ENCODE measurements at regions not wholly inside any gene's neighbourhood (a gene's known extent, or its start where the extent isn't known, plus 50 kb on each side); places are given as distances from the start of the nearest gene placed in this dataset.
A peak's percentile ranks its signal among the peaks of the same experiment; 100 is the strongest.

DNA sequence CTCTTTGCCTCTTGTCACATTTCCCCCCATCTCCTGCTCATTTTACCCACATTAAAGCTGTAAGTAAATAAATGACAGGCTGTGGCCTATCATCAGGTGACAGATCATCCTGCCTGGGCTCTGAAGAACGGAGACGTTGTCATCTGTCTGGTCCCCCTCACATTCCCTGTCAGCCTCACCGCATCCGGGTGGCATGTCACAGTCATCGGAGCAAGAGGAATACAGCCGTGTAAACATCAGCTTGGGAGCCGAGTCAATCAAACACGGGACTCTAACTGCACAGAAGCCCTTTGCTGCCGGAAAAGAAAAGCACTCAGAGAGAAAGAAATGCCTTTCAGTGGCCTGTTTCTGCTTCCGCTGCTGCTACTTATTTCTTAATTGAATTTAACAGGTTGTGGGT is 371.9 kb upstream of the ID4 start:
- DNase-seq (ENCODE audit: low read depth) = no peak

DNA sequence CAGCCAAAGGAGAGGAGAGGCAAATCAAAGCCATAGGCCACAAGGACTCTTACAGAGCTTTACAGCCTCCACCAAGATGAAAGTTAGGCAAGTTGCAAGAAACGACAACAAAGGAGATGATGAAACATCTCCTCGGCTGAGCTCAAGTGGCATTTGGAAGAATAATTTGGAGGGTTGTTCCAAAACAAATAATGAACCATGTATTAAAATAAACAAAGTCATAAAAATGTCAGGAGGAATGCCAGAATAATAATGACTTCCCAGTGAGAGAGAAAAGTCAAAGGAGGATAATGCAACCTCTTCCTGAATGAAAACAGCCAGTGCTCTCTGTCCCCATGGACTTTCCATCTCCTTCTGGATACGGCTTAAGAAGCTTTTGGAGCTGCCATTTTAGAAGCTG is 371.4 kb upstream of the ID4 start:
- peak; percentile 72 for DNase-seq (ENCODE audit: low read depth)

DNA sequence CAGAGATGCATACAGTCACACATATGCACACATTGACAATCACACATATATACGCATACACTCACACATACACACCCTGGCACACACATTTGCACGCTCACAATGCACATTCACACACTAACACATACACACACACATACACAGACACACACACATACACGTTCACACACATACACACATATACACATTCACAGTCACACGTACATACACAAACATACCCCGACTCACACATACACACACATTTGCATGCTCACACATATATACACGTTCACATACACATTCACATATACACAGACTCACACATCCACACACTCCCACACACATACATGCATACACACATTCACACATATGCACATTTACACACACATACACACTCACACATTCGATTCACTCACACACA is 366.8 kb upstream of the ID4 start:
- no peak for DNase-seq (ENCODE audit: low read depth)

DNA sequence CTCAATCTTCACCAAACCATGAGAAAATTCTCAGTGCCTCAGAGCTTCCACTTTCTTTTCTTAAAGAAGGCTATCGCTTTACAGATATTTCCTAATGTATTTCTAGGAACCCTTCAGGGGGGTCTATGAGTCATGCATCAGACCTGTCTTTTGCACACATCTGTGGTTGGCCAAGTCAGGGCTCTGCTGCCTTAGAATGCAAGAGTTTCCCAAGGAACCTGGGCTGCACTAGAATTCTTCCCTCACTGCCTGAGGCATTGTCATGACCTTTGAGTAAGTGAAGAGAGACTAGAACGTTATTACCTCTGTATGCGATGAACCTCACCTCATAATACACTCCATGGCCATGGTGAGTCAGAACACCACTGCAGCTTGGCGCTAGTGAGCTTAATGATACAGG is 365.0 kb upstream of the ID4 start:
- peak; percentile 47 for DNase-seq (ENCODE audit: low read depth)

DNA sequence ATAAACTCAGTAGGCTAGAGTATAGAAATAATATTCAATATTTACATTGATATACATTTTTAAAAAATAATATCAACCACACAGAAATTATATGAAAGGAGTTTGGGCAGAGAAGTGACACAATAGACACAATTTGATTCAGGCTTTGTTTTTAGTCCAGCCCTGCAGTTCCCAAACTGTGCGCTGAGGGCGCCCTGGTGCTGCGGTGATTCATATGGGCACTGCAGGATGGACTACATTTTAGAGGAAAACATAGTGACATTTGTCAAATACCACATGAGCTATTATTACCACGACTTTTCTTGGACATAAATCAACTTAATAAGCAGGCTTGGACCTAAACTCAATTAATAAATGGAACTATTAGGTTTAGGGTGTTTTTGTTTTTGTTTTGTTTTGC is 364.3 kb upstream of the ID4 start:
- no peak for DNase-seq (ENCODE audit: low read depth)

DNA sequence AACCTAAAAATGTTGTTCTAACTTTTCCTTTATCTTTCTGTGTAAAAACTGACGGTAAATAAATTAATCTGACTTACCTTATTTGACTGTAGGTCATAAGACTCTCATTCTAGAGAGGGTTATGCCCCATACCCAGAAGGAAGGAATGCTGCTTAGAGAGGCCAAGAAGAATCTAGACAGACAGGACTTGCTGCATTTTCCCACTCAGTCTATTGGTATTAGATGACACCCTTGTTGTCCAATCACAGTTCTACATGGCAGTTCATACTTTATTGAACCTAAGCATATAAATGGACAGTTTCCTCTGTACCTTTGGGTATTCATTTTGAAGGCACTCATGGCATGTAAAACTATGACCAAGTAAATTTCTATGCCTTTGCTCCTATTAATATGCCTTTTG is 359.6 kb upstream of the ID4 start:
- no peak for DNase-seq (ENCODE audit: low read depth)

DNA sequence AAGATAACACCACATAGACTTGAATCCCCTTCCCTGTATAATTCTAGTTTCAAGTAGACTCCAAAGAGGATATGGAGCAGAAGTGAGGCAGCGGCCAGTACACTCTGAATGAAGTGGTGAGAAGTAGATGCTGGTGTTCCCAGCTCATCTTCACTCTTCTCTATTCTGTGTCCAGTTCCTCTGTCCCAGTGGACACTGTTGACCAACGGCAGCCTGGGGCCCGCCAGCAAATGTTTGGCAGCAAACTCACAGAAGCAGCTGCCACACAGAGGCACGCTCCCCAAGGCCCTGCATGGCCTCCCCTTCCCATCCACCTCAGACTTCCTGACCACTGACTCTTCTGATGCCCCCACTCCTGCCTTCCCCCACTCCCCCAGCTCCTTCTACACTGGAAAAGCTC is 358.9 kb upstream of the ID4 start:
- no peak for DNase-seq (ENCODE audit: low read depth)

DNA sequence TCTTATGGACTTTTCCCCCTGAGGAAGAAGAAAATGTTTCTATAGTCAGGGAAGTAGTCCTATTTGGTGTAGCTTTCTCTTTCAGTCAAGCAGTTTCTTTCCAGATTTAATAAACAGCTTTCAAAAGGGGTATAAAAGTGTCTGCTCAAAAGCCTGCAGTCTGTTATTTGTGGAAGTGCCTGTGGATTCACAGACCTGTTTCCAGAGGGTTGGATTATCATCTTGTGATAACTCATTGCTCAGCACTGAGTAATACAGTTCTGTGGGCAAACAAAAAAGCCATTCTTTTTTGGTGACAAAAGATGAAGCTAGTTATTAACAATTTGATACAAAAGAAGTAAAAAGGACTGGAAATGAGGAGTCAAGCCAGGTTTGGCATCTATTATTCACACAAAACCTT is 358.2 kb upstream of the ID4 start:
- DNase-seq (ENCODE audit: low read depth) = no peak

DNA sequence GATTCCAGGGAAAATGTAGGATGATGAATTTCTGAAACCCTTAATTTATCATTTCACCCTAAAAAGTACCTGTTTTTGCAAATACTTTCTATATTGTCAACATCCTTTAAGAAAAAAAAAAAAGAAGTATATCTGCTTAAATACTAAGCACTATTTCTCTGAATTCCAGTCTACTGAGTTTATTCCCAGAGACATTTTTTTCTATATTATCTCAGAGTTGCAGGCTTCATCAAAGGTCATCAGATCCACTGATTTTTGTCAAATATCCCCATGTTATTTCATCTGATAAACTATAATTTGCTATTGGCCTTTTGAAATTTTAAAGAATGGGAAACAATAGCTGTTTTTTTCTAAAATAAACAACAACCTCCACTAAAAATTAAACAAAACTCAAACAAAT is 357.6 kb upstream of the ID4 start:
- DNase-seq (ENCODE audit: low read depth) = no peak

DNA sequence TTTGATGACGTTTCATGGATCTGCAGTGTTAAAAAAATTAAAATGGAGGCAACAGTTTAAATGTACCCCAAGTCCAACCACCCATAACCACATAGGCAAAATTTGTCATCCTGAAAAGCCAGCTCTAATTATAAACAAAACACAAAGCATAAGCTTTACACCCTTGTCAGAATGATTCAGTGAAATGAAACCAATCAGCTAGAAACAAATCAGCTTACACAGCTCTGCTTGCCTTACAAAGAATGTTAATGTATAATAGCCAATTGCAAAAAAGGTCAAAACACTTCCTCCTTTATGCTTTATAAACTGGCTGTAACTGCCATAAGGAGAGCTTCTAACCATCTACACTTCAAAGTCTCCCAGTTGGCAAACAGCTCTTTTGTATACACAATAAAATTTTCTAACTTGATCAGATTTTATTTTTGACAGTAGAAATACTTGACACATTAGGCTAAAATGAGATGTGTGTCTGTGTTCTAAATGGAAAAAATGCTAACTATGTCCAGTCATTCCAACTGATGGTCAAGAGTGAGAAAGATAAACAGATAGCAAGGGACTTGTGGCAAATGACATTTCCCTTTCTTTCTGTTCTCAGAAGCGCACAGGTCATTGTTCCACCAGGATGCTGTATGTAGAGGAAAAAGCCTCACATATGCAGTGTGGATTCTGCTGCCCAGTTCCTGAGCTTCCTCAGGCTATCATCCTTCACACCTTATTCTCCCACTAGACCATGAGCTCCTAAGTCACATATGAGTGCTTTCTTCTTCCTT is 344.3 kb upstream of the ID4 start:
- no peak for DNase-seq (ENCODE audit: low read depth)

DNA sequence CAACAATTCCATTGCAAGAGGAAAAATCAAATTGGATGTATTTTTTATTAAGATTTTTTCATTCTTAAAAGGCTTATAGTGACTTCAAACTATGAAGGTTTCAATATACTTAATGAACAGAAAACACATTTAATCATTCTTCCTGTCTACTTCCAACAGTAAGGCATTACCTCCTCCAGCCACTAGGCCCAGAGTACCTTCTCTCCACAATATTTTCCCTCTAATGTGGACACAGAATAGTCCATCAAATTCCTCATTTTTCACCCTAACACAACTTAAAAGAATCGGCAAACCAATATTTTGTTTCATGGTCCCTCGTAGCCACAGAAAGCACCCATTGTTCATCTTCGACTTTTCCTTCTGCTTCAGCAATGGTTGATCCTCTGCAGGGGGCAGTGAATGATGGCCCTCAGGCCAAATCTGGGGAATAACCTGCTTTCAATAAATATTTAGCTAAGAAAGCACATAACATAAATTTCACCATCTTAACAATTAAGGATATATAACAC is 335.4 kb upstream of the ID4 start:
- no peak for DNase-seq (ENCODE audit: low read depth)

DNA sequence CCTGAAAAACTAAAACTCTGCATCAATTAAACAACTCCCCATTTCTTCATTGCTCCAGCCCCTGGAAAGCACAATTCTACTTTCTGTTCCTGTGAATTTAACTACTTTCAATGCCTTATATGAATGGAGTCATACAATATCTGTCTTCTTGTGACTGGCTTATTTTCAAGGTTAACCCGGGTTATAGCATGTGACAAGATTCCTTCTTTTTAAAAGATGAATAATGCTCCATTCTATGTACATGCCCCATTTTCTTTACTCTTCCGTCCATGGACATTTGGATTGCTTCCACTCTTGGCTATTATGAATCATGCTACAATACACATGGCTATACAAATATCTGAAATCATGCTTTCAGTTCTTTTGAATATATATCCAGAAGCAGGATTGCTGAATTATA is 334.9 kb upstream of the ID4 start:
- no peak for DNase-seq (ENCODE audit: low read depth)

DNA sequence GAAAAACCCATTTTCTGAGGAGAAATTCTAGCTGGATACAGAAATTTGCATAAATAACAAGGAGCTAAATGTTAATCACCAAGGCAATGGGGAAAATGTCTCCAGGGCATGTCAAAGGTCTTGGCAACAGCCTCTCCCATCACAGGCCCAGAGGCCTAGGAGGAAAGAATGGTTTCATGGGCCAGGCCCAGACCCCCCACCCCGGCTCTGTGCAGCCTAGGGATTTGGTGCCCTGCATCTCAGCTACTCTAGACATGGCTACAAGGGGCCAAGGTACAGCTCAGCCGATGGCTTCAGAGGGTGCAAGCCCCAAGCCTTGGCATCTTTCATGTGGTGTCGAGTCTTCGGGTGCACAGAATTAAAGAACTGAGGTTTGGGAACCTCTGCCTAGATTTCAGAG is 321.2 kb upstream of the ID4 start:
- DNase-seq (ENCODE audit: low read depth) = no peak

DNA sequence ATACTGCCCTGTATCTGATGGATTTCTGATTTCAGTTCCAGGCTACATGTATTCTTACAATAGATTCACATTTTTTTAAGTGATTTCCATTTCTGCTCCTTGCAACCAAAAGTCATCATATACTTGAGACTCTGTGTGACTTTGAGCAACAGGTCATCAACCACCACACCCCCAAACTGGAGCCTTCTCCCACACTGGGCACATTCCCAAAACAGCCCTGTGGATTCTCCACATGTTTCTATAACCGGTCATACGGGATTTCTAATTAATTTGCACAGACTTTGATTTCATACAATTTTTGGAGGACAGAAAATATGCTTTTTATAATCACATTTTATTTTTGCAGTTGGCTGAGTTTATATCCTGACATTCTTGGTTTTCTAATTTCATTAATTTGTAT is 317.2 kb upstream of the ID4 start:
- no peak for DNase-seq (ENCODE audit: low read depth)

DNA sequence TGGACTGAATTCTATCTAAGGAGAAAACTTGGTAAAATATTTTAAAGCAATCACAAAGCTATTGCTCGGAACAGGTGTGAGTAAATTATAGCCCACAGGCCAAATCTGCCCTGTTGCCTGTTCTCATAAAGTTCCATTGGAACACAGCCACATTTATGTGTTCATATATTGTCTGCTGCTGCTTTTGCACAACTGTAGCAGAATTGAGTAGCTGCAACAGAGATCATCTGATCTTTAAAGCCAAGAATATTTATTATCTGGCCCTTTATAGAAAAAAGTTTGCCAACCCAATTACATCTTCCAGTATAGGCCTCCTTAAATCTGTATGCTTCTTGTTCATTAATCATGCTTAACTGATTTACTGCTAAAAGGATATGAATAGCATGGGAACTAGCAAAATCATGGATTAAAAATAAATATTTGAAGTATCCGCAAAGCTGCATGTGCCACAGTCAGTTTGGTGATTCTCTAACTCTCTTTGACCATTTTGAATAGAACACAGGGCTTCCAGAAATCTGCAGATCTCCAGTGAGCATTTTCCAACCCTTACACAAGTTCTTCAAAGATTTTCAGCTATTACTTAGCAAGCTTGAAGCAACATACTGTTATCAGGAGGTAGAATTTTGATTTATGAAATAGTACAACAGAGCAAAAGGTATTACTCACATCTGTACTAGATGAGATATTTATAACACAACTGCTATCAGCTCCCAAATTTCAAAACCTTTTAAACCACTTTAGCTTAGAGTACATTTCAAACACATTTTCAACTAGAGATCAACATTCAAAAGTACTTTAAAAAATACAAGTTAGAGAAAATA is 312.6 kb upstream of the ID4 start:
- DNase-seq (ENCODE audit: low read depth) = no peak

DNA sequence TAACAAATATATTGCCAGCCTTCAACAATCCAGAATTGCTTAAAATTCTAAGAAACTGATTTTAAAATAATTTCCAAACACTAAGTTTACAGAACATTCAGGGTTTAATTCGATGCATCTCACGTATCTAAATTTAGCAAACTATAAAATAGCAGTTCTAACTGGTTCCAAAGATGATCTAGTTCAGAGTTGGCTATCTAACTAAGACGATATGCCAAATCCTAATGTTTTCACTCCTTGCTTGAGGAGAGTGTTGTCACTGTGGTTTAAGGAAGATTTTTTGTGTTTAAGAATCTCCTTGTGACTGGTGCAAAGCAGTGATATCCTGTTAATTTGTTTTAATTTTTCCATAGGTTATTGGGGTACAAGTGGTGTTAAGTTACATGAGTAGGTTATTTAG is 311.5 kb upstream of the ID4 start:
- no peak for DNase-seq (ENCODE audit: low read depth)

DNA sequence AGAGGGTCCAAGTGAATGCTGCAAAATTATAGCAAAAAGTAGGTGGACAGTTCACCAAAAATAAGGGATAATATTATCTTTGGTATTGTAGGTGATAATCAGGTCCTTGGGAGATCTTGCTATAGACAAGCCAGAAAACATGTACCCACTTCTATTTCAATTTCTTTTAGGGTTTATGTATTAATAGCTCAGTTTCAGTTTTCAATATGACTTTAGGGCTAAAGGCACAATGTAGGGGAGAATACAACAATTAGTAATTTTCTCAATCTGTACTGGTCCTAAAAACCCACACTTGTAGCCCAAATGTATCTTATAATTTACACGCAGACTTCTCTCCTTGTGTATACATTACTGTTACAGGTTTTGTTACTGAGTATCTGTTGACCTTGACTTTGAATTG is 307.0 kb upstream of the ID4 start:
- no peak for DNase-seq (ENCODE audit: low read depth)

DNA sequence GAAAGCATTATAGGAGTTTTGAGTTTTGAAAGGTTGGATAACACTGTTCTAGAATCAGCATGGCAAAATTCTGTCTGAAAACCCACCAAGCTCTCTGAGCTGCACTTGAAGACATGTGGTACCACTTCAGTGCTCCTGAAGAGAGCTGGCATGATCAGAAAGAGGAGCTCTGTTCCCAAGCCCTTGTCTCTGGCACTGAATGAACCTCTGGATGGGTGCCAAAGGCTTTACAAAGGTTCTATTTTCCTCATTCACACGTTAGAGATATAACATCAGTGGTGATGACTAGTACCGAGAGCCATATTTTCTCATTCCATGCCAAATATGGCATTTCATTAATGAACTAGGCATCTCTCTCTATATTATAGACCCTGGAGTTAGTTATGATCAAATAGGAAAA is 301.8 kb upstream of the ID4 start:
- no peak for DNase-seq (ENCODE audit: low read depth)

DNA sequence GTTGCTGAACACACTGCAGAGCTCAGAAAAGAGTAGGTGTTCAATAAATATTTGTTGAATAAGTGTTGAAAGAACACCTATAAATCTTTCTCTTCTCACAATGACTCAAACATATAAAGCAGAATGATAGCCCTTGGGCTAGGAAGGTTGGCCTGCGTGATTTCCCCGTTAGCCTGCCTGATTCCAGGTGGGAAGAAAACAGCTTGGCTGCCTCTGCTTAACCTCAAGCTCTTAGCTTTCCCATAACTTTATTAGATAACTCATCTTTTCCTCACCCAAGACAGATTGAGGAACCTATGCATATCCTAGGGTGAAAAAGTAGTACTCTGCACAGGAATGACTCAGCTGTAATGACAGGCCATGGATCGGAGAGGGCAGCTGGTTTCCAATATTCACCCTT is 300.3 kb upstream of the ID4 start:
- no peak for DNase-seq (ENCODE audit: low read depth)

DNA sequence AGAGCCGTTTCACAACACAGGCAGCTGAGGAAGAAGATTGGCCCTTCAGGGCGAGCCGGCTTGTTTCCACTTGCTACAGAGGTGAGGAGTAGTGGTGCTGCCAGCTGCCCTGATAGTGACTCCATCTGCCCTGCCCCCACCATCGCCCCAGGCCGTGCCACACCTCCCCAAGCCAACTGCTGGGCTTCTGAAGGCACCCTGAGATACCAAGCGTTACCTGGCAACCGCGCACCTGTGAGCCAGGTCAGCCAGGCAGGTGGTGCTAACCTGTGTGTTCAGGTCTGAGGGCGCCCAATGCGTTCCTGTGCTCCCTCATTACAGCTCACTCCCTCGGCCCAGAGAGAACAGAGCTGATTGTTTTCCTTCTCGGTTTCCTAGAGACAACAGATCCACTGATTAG is 299.1 kb upstream of the ID4 start:
- no peak for DNase-seq (ENCODE audit: low read depth)

DNA sequence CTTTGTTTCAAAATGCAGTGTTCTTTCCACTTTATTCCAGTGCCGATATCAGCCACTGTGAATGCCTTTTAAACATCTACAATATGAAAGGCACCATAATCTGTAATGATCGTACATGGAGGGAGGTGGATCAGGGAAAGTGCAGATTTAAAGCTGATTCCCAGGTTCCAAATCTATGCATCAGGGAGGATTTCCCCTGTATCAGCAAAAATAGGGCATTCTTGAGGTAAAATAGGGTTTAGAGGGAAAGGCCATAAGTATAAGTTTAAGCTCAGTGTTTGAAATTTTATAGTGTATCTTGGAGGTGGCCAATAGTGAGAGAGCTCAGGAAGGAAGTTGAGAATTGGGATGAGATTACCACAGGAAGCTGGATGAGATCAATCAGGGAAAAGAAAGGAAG is 289.7 kb upstream of the ID4 start:
- no peak for DNase-seq (ENCODE audit: low read depth)

DNA sequence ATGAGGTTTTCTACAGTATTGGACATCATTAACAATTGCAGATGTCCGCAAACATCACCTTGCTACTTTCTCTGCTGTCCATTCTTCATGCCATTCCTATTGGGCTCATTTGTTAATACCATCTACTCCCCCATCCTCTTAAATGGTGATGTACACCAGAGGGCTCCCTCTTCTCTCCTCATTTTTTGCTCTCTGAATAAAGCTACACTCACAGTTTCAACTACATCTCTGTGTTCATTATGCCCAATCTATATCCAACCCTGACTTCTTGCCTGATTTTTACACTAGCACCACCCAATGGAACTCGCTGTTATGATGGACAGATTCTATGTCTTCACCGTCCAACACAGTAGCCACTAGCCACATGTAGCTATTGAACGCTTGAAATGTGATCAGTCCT is 288.1 kb upstream of the ID4 start:
- DNase-seq (ENCODE audit: low read depth) = no peak

DNA sequence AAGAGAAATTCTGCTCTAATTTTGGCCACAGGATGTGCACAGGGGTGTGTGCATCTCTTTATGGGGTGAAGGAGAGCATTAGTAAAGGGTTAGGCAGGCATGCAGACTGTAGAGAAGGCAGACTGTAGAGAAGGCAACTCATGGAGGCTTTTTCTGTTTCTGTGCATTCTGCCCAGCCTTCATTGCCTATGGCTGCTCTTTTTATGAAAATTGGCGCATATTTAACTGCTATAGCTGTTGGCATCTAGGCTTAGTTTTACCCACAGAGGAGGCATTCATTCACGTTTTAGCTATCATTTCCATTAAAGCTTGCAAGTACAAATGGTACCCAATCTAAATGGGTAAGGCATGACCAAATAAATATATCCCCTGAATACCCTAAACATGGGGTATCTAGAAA is 286.8 kb upstream of the ID4 start:
- DNase-seq (ENCODE audit: low read depth) = no peak

DNA sequence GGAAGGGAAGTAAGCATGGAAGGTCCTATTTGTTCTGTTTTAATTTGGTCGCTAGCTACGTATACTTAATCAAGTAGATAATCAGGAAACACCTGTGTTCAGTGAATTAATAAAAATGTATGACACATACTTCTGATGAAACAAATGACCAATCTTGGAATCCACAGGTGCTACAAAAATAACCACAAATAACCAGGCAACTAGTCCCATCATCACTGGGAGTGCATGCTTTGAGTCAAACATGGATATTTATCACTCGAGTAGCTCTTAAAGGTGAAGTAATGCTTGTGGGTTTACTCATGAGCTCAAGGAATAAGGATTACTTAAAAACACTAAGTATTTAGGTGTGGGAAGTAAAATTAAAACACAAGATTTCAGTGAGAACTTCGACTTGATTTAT is 285.6 kb upstream of the ID4 start:
- DNase-seq (ENCODE audit: low read depth) = no peak

All from fibroblast of the conjunctiva (primary cell).